ENCODE measurements at regions not wholly inside any gene's neighbourhood (a gene's known extent, or its start where the extent isn't known, plus 50 kb on each side); places are given as distances from the start of the nearest gene placed in this dataset.

DNA sequence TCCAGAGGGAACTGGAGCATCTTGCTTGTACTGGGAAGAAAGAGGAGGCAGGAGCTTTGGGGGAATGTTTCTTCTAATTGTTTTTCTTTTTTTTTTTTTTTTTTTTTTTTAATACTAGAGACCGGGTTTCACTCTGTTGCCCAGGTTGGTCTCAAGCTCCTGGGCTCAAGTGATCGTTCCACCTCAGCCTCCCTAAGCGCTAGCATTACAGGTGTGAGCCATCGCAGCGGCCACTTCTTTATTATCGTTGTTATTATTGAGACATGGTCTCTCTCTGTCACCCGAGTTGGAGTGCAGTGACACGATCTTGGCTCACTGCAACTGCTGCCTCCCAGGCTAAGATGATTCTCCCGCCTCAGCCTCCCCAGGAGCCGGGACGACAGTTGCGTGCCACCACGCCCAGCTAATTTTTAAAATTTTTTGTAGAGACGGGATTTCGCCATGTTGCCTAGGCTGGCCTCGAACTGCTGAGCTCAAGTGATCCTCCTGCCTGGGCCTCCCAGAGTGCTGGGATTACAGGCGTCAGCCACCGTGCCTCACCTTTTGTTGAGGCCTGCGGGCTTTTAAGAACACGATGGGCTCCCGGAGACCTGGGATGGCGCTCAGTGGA, 137.3 kb upstream of the GSE1 start:
- H3K4me1 ChIP-seq = peaks cover 0 to 7% (median 7%) of the 10 kb centered on the region in 3 donors
- H3K36me3 ChIP-seq = no peaks in the 10 kb centered on the region
- no peak for DNase-seq
- no peak overlapping the region for H3K27ac ChIP-seq
- H3K27me3 ChIP-seq = no peaks in the 10 kb centered on the region
- ATAC-seq = no peak
- intact Hi-C loops (cut with DNase I) = no loop called here
- TF ChIP-seq, protein P1, sequence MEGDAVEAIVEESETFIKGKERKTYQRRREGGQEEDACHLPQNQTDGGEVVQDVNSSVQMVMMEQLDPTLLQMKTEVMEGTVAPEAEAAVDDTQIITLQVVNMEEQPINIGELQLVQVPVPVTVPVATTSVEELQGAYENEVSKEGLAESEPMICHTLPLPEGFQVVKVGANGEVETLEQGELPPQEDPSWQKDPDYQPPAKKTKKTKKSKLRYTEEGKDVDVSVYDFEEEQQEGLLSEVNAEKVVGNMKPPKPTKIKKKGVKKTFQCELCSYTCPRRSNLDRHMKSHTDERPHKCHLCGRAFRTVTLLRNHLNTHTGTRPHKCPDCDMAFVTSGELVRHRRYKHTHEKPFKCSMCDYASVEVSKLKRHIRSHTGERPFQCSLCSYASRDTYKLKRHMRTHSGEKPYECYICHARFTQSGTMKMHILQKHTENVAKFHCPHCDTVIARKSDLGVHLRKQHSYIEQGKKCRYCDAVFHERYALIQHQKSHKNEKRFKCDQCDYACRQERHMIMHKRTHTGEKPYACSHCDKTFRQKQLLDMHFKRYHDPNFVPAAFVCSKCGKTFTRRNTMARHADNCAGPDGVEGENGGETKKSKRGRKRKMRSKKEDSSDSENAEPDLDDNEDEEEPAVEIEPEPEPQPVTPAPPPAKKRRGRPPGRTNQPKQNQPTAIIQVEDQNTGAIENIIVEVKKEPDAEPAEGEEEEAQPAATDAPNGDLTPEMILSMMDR (IDR thresholded peaks at IDR 0.05) = no peak
- H3K4me3 ChIP-seq = no peak overlapping the region
- WGBS, 2 donors = 95 to 97% methylated on average over 22 of the region's 22 CpGs
- no peaks in the 10 kb centered on the region for H3K9me3 ChIP-seq
- FAIRE-seq = no peak

DNA sequence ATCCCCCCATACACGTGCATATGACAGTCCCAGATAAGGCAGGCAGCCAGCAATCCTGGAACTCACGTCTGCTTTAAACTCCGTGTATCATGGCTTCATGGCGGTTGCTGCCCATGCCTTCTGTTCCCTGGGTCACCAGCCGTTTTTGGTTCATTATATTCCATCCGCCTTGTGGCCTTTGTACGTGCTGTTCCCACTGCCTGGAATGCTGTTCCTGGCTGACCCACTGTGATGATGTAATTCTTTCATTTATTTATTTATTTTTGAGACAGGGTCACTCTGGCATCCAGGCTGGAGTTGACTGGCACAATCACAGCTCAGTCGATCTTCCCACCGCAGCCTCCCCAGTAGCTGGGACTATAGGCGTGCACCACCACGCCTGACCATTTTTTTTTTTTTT, 136.7 kb upstream of the GSE1 start:
- TF ChIP-seq, protein P1 (IDR thresholded peaks at IDR 0.05) = no peak
- H3K9me3 ChIP-seq = no peaks in the 10 kb centered on the region
- ATAC-seq (no peak), DNase-seq (no peak), FAIRE-seq (no peak)
- H3K4me3 ChIP-seq = no peak overlapping the region
- intact Hi-C loops (cut with DNase I) = no loop called here
- H3K36me3 ChIP-seq = no peaks in the 10 kb centered on the region
- 89 to 91% methylated on average over 11 of the region's 11 CpGs for WGBS, 2 donors
- H3K27me3 ChIP-seq = no peaks in the 10 kb centered on the region
- H3K27ac ChIP-seq = no peak overlapping the region
- H3K4me1 ChIP-seq = peaks cover 0 to 7% (median 7%) of the 10 kb centered on the region in 3 donors

DNA sequence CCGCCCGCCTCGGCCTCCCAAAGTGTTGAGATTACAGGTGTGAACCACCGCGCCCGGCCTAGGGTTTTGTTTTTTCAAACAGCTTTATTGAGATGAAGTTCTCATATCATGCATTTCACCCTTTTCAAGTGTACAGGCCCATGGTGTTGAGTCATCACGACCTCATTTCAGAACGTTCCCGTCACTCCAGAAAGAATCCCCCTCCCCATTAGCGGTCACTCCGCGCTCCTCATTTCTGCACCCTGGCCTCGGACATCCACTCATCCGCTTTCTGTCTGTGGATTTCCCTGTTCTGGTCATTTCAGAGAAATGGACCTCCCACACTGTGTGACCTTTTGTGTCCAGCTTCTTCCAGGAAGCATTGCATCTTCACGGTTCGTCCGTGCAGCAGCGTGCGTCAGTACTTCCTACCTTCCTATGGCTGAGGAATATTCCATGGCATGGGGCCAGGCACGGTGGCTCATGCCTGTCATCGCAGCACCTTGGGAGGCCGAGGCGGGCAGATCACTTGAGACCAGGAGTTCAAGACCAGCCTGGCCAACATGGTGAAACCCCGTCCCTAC, 135.2 kb upstream of the GSE1 start:
- ATAC-seq (no peak), DNase-seq (no peak), FAIRE-seq (no peak)
- Histone ChIP-seq H3K36me3 (no peaks in the 10 kb centered on the region), H3K4me1 (no peaks in the 10 kb centered on the region), H3K4me3 (no peak overlapping the region), H3K27me3 (no peaks in the 10 kb centered on the region), H3K27ac (no peak overlapping the region), H3K9me3 (no peaks in the 10 kb centered on the region)
- intact Hi-C loops (cut with DNase I) = no loop called here
- 89 to 90% methylated on average over 20 to 24 of the region's 24 CpGs for WGBS, 2 donors
- TF ChIP-seq, protein P1 (IDR thresholded peaks at IDR 0.05) = no peak

DNA sequence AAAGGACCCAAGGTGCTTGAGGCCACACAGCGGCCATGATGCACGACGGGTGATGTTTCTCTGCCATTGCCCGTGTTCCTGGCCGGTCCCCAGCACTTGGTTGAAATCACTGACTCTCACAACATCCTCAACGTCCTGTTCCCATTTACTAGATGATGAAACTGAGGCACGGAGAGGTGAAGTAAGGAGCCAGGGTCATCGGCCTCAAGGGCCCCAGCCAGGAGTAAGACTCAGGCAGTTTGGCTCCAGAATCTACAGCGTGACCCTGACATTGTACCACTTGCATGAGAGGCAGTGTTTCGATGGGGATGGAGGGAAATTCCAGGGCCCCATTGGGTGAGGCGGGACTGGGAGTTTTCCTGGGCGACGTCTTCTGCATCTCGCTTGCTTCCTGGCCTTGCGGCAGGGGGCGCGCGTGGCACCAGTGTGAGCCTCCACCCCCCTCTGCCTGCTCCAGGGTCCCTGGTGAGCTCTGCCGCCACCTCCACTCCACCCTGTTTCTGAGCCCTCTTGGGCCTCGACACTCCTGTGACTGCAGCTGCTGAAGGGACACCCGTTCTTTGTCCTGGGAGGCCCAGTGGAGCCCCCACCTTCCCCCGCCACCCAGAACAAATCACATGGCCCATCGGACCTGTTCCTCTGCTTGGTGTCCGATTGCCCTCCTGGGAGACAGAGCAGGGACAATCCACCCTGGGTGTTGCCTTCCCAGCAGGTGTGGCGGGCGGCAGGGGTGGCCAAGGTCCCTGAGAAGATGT, 133.0 kb upstream of the GSE1 start:
- H3K36me3 ChIP-seq = no peaks in the 10 kb centered on the region
- intact Hi-C loops (cut with DNase I) = no loop called here
- 63 to 66% methylated on average over 23 to 26 of the region's 26 CpGs for WGBS, 2 donors
- no peaks in the 10 kb centered on the region for H3K4me1 ChIP-seq
- no peaks in the 10 kb centered on the region for H3K27me3 ChIP-seq
- no peak for FAIRE-seq
- peak in 3 of 6 donors; percentile 40 to 76 (median 41) for DNase-seq
- peak; percentile 19 to 86 (median 32) for ATAC-seq
- no peaks in the 10 kb centered on the region for H3K9me3 ChIP-seq
- H3K4me3 ChIP-seq = no peak overlapping the region
- H3K27ac ChIP-seq = no peak overlapping the region
- TF ChIP-seq, protein P1 (IDR thresholded peaks at IDR 0.05) = peak in 1 of 4 donors; percentile 16

DNA sequence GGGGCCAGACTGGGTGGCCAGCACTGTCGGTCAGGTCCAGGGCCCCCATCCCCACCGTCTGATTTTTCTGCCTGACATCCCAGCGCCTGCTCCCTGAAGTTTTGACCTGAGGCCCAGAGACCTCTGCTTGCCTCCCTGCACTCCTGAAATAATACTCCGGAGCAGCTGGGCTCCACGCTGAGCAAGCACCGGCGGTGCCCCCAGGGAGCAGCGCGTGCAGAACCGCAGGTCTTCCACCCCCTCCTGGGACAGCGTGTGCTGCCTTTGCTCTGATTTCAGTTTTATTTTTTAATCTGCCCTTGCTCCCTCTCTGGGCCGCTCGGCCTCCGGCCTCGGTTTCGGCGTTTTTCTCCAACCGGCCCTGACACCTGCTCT, 132.4 kb upstream of the GSE1 start:
- Histone ChIP-seq H3K27me3 (no peaks in the 10 kb centered on the region), H3K9me3 (no peaks in the 10 kb centered on the region), H3K27ac (no peak overlapping the region), H3K4me1 (no peaks in the 10 kb centered on the region), H3K4me3 (no peak overlapping the region), H3K36me3 (no peaks in the 10 kb centered on the region)
- TF ChIP-seq, protein P1 (IDR thresholded peaks at IDR 0.05) = no peak
- intact Hi-C loops (cut with DNase I) = no loop called here
- DNase-seq (no peak), ATAC-seq (no peak), FAIRE-seq (no peak)
- WGBS, 2 donors = 84 to 86% methylated on average over 18 of the region's 18 CpGs

All from pancreas (tissue), 10 donors.